Ishikawa (cell line): ENCODE measurements at regions not wholly inside any gene's neighbourhood (a gene's known extent, or its start where the extent isn't known, plus 50 kb on each side); places are given as distances from the start of the nearest gene placed in this dataset.

Experiments
- CEBPB ChIP-seq: IDR thresholded peaks from 2 replicates; pipeline ENCODE4 v1.6.1; 2012
- CREB1 ChIP-seq: IDR thresholded peaks from 2 replicates; pipeline ENCODE4 v1.6.1; 2012; ENCODE audit warnings: low read depth
- EGR1 ChIP-seq: IDR thresholded peaks from 2 replicates; pipeline ENCODE4 v1.6.1; 2012
- EP300 ChIP-seq: IDR thresholded peaks from 2 replicates; pipeline ENCODE4 v1.6.1; 2012; ENCODE audit warnings: borderline replicate concordance
- FOXM1 ChIP-seq: IDR thresholded peaks from 2 replicates; pipeline ENCODE4 v1.6.1; 2012; ENCODE audit warnings: low read depth, borderline replicate concordance
- NFIC ChIP-seq: IDR thresholded peaks from 2 replicates; pipeline ENCODE4 v1.6.1; 2012
- RAD21 ChIP-seq: IDR thresholded peaks from 2 replicates; pipeline ENCODE4 v1.6.1; 2012; ENCODE audit warnings: low read depth
- TAF1 ChIP-seq: IDR thresholded peaks from 2 replicates; pipeline ENCODE4 v1.6.1; 2012; ENCODE audit warnings: low read depth, mild to moderate bottlenecking
- TCF12 ChIP-seq: IDR thresholded peaks from 2 replicates; pipeline ENCODE4 v1.6.1; 2012; ENCODE audit warnings: low read depth
- TEAD4 ChIP-seq: IDR thresholded peaks from 2 replicates; pipeline ENCODE4 v1.6.1; 2012
- YY1 ChIP-seq: IDR thresholded peaks from 2 replicates; pipeline ENCODE4 v1.6.1; 2012; ENCODE audit warnings: low read depth
- ZBTB7A ChIP-seq: IDR thresholded peaks from 2 replicates; pipeline ENCODE4 v1.6.1; 2012; ENCODE audit warnings: low read depth
- TF ChIP-seq, protein P1 (sequence below): IDR thresholded peaks from 2 replicates; pipeline ENCODE4 v1.6.1; 2012; ENCODE audit warnings: low read depth, mild to moderate bottlenecking
- TF ChIP-seq, protein P2 (sequence below): IDR thresholded peaks from 2 replicates; pipeline ENCODE4 v1.6.1; 2012

DNA sequence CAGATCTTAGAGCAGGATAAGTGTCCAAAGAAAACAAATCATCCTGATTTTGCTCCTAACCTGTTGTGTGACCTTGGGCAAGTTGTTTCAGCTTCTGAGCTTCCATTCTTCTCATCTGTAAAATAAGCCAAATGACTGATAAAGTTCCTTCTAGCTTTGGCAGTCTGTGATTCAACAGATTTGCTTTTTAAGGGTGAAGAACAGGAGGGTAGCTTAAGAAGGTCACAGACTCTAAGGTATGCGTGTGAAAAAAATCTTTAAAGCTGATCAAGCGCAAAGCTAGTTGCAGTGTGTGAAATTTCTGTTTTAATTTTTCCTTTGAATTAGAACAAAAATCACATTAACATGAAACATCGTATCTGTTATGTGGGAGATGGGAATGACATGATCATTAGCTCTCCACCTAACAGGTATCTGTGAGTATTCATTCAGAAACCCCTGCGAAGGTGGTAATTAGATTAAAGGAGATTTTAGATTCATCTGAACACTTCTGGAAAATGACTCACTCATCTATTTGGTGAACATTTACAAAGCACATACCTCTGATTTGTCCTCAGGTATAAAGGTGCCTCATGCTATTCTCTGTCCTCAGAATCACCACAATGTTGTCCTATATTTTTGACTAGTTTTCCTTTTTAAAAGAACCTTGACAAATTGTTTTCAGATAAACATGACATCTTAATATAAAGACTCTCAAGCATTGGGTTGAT, 131.9 kb upstream of the CPM start:
- no peak for TF ChIP-seq TAF1
- no peak for TF ChIP-seq TEAD4
- TF ChIP-seq CREB1, result no peak
- no peak for TF ChIP-seq NFIC
- TF ChIP-seq, protein P1, sequence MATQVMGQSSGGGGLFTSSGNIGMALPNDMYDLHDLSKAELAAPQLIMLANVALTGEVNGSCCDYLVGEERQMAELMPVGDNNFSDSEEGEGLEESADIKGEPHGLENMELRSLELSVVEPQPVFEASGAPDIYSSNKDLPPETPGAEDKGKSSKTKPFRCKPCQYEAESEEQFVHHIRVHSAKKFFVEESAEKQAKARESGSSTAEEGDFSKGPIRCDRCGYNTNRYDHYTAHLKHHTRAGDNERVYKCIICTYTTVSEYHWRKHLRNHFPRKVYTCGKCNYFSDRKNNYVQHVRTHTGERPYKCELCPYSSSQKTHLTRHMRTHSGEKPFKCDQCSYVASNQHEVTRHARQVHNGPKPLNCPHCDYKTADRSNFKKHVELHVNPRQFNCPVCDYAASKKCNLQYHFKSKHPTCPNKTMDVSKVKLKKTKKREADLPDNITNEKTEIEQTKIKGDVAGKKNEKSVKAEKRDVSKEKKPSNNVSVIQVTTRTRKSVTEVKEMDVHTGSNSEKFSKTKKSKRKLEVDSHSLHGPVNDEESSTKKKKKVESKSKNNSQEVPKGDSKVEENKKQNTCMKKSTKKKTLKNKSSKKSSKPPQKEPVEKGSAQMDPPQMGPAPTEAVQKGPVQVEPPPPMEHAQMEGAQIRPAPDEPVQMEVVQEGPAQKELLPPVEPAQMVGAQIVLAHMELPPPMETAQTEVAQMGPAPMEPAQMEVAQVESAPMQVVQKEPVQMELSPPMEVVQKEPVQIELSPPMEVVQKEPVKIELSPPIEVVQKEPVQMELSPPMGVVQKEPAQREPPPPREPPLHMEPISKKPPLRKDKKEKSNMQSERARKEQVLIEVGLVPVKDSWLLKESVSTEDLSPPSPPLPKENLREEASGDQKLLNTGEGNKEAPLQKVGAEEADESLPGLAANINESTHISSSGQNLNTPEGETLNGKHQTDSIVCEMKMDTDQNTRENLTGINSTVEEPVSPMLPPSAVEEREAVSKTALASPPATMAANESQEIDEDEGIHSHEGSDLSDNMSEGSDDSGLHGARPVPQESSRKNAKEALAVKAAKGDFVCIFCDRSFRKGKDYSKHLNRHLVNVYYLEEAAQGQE, result no peak
- TF ChIP-seq EP300, result no peak
- TF ChIP-seq TCF12, result no peak
- no peak for TF ChIP-seq RAD21
- no peak for TF ChIP-seq YY1
- TF ChIP-seq, protein P2, sequence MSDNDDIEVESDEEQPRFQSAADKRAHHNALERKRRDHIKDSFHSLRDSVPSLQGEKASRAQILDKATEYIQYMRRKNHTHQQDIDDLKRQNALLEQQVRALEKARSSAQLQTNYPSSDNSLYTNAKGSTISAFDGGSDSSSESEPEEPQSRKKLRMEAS, result no peak
- no peak for TF ChIP-seq CEBPB
- TF ChIP-seq ZBTB7A, result no peak
- no peak for TF ChIP-seq EGR1
- no peak for TF ChIP-seq FOXM1
